GM23248 (cell line): ENCODE measurements at regions not wholly inside any gene's neighbourhood (a gene's known extent, or its start where the extent isn't known, plus 50 kb on each side); places are given as distances from the start of the nearest gene placed in this dataset.

ENCODE experiments used
- EZH2 ChIP-seq: fragments of 200-600 bp; sonication (generic); IDR thresholded peaks from 2 replicates; pipeline ENCODE4 v1.6.1; 2018; ENCODE audit warnings: antibody characterized with exemption, mild to moderate bottlenecking; ENCODE audit not compliant: insufficient read depth, poor library complexity, severe bottlenecking
- EZH2phosphoT487 ChIP-seq: fragments of 200-600 bp; sonication (generic); IDR thresholded peaks from 2 replicates; pipeline ENCODE4 v1.6.1; 2018; ENCODE audit warnings: antibody characterized with exemption, moderate library complexity, mild to moderate bottlenecking, low read depth; ENCODE audit not compliant: insufficient read depth

DNA sequence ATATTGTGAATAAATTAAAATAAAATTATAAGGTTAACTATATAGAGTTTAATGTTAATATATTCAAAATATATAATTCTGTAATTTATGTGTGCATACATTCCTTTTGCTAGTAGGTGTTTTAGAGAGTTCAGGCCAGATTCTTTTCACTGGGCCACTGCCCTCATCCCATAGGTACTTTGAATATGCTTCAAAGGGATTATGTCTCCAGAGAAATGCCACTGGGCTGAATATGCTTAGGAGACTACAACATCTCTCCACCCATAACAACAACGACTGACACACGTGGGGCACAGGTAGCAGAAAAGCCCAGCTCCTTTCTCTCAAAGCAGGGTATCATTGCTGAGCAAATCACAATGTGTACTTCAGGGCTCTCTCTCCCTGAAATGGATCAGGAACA, 290.9 kb upstream of the TACR3 start:
- TF ChIP-seq EZH2phosphoT487 = no peak
- no peak for TF ChIP-seq EZH2
